ENCODE measurements at regions not wholly inside any gene's neighbourhood (a gene's known extent, or its start where the extent isn't known, plus 50 kb on each side); places are given as distances from the start of the nearest gene placed in this dataset.

- no peak for TF ChIP-seq CTCF (IDR thresholded peaks at IDR 0.05; ENCODE audit: insufficient read depth, low read length)
- TF ChIP-seq GABPA (IDR thresholded peaks at IDR 0.05; ENCODE audit: low read depth): no peak
- TF ChIP-seq POLR2AphosphoS5 (IDR thresholded peaks at IDR 0.05; ENCODE audit: low read depth): no peak
- no peak for TF ChIP-seq SPI1 (IDR thresholded peaks at IDR 0.05; ENCODE audit: borderline replicate concordance, low read depth)
Observed at GRCh38 chr5:174392892-174393291, 331.5 kb upstream of the MSX2 start.
